OCI-LY7 (cell line): ENCODE measurements at regions not wholly inside any gene's neighbourhood (a gene's known extent, or its start where the extent isn't known, plus 50 kb on each side); places are given as distances from the start of the nearest gene placed in this dataset.

Experiments used
- EZH2phosphoT487 ChIP-seq: fragments of 200-600 bp; sonication (generic); IDR thresholded peaks from 2 replicates; pipeline ENCODE4 v1.6.1; 2018; ENCODE audit warnings: low read depth, borderline replicate concordance, mild to moderate bottlenecking, mixed run types, antibody characterized with exemption, low read length, moderate library complexity, mixed read lengths
- TF ChIP-seq, protein P1 (sequence below): fragments of 200-600 bp; sonication (generic); conservative IDR thresholded peaks from 2 replicates; pipeline ENCODE4 v1.5.1; 2014; ENCODE audit warnings: mild to moderate bottlenecking, antibody characterized with exemption, low read length, moderate library complexity, mixed read lengths

DNA sequence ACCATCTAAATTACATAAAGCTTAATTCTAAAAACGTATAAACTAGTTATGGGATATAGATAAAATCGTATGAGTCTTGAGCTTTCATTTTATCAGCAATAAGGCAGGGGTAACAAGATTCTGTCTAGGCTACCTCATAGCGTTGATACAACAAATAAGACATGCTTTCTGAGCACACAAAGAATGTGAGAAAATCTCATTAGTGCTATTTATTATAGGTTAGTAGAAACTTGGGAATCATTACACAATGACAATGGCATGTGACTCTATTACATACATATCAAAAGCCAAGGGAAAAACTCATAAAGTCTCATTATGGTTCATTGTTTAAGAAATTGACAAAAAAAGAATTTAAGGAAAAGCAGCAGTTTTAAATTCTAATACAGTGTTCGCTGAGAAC is 448.6 kb downstream of the PLK2 start:
- TF ChIP-seq, protein P1, sequence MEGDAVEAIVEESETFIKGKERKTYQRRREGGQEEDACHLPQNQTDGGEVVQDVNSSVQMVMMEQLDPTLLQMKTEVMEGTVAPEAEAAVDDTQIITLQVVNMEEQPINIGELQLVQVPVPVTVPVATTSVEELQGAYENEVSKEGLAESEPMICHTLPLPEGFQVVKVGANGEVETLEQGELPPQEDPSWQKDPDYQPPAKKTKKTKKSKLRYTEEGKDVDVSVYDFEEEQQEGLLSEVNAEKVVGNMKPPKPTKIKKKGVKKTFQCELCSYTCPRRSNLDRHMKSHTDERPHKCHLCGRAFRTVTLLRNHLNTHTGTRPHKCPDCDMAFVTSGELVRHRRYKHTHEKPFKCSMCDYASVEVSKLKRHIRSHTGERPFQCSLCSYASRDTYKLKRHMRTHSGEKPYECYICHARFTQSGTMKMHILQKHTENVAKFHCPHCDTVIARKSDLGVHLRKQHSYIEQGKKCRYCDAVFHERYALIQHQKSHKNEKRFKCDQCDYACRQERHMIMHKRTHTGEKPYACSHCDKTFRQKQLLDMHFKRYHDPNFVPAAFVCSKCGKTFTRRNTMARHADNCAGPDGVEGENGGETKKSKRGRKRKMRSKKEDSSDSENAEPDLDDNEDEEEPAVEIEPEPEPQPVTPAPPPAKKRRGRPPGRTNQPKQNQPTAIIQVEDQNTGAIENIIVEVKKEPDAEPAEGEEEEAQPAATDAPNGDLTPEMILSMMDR: no peak
- no peak for TF ChIP-seq EZH2phosphoT487
